Stimulated activated CD8-positive, alpha-beta memory T cell treated with anti-CD3 and anti-CD28 coated beads, Interleukin-12 subunit alpha, Interleukin-12 subunit beta, amount 100 ng/mL, for 1 hour (primary cell): ENCODE measurements at regions not wholly inside any gene's neighbourhood (a gene's known extent, or its start where the extent isn't known, plus 50 kb on each side); places are given as distances from the start of the nearest gene placed in this dataset.
"Not testable (repeated sequence)": the region's sequence is repeated elsewhere in the genome, so short reads cannot be mapped to it uniquely, and the experiment has no call there.

ENCODE experiments used
- DNase-seq: peaks from one replicate; pipeline ENCODE4 v3.0.0-alpha.2; 2020; ENCODE audit warnings: low read depth

GRCh38 chr18:59057969-59058368, 81.7 kb upstream of the SEC11C start:
- DNase-seq, result no peak

- no peak for DNase-seq
Measured at GRCh38 chr18:59059140-59059539, 80.5 kb upstream of the SEC11C start.

- DNase-seq, result no peak
Measured at GRCh38 chr18:59060551-59060950, 79.1 kb upstream of the SEC11C start.

GRCh38 chr18:59061914-59062642, 77.6 kb upstream of the SEC11C start:
- DNase-seq, result no peak

- DNase-seq, result no peak
Measured at GRCh38 chr18:59062643-59063006, 77.1 kb upstream of the SEC11C start.

- DNase-seq, result no peak
Measured at GRCh38 chr18:59063300-59063906, 76.3 kb upstream of the SEC11C start.

- DNase-seq, result no peak
Measured at GRCh38 chr18:59063912-59064311, 75.8 kb upstream of the SEC11C start.

GRCh38 chr18:59065684-59066083, 74.0 kb upstream of the SEC11C start:
- no peak for DNase-seq

- no peak for DNase-seq
Measured at GRCh38 chr18:59067873-59068272, 71.8 kb upstream of the SEC11C start.

- no peak for DNase-seq
Measured at GRCh38 chr18:59068276-59069071, 71.2 kb upstream of the SEC11C start.

GRCh38 chr18:59070181-59070912, 69.3 kb upstream of the SEC11C start:
- DNase-seq, result peak; percentile 66

- DNase-seq, result no peak
Measured at GRCh38 chr18:59072727-59073421, 66.8 kb upstream of the SEC11C start.

GRCh38 chr18:59075923-59076322, 63.8 kb upstream of the SEC11C start:
- no peak for DNase-seq

GRCh38 chr18:59079264-59079663, 60.4 kb upstream of the SEC11C start:
- no peak for DNase-seq

- DNase-seq, result not testable (repeated sequence)
Measured at GRCh38 chr18:59079687-59080501, 59.8 kb upstream of the SEC11C start.

- no peak for DNase-seq
Measured at GRCh38 chr18:59083136-59083818, 56.4 kb upstream of the SEC11C start.

- DNase-seq, result no peak
Measured at GRCh38 chr18:59085126-59085794, 54.4 kb upstream of the SEC11C start.

- no peak for DNase-seq
Measured at GRCh38 chr18:59085797-59086196, 53.9 kb upstream of the SEC11C start.

GRCh38 chr18:59086522-59086921, 53.2 kb upstream of the SEC11C start:
- no peak for DNase-seq

- DNase-seq, result no peak
Measured at GRCh38 chr18:59087391-59087790, 52.3 kb upstream of the SEC11C start.
